Chondrocyte (in vitro differentiated cells): ENCODE measurements at regions not wholly inside any gene's neighbourhood (a gene's known extent, or its start where the extent isn't known, plus 50 kb on each side); places are given as distances from the start of the nearest gene placed in this dataset.

Experiments used
- DNase-seq: peaks from one replicate; pipeline ENCODE4 v3.0.0; 2021; ENCODE audit warnings: mixed read lengths, low spot score
- H3K27ac Mint-ChIP-seq: one replicate; pipeline ENCODE4 v1.8.0; 2021; ENCODE audit warnings: mild to moderate bottlenecking, moderate library complexity, mixed read lengths; ENCODE audit not compliant: unreplicated experiment
- H3K27me3 Mint-ChIP-seq: 2 replicates; pipeline ENCODE4 v1.8.0; 2021; ENCODE audit warnings: low read depth, mixed read lengths
- H3K36me3 Mint-ChIP-seq: 2 replicates; pipeline ENCODE4 v1.8.0; 2021; ENCODE audit warnings: low read depth, mixed read lengths
- H3K4me1 Mint-ChIP-seq: 2 replicates; pipeline ENCODE4 v1.8.0; 2021; ENCODE audit warnings: low read depth, mild to moderate bottlenecking, mixed read lengths
- H3K4me3 Mint-ChIP-seq: one replicate; pipeline ENCODE4 v1.8.0; 2021; ENCODE audit warnings: mild to moderate bottlenecking, moderate library complexity, mixed read lengths; ENCODE audit not compliant: unreplicated experiment
- H3K9me3 Mint-ChIP-seq: 2 replicates; pipeline ENCODE4 v1.8.0; 2021; ENCODE audit warnings: low read depth, mixed read lengths
- CTCF ChIP-seq: fragments of 200-600 bp; sonication (generic); IDR thresholded peaks from 2 replicates; pipeline ENCODE4 v1.5.0; 2021; ENCODE audit warnings: antibody characterized with exemption, mild to moderate bottlenecking, moderate library complexity

- DNase-seq = no peak
- peaks cover 38% of the 10 kb centered on the region for H3K27me3 Mint-ChIP-seq
- peaks cover 2% of the 10 kb centered on the region for H3K36me3 Mint-ChIP-seq
- TF ChIP-seq CTCF = no peak
- no peak overlapping the region for H3K27ac Mint-ChIP-seq
- no peaks in the 10 kb centered on the region for H3K9me3 Mint-ChIP-seq
- no peak overlapping the region for H3K4me3 Mint-ChIP-seq
- H3K4me1 Mint-ChIP-seq = peaks cover 4% of the 10 kb centered on the region
Measured at GRCh38 chr4:106816496-106816895, 219.6 kb downstream of the DKK2 start.

- H3K36me3 Mint-ChIP-seq = no peaks in the 10 kb centered on the region
- no peaks in the 10 kb centered on the region for H3K9me3 Mint-ChIP-seq
- no peaks in the 10 kb centered on the region for H3K4me1 Mint-ChIP-seq
- no peak for TF ChIP-seq CTCF
- no peak overlapping the region for H3K4me3 Mint-ChIP-seq
- H3K27ac Mint-ChIP-seq = no peak overlapping the region
- H3K27me3 Mint-ChIP-seq = peaks cover 12% of the 10 kb centered on the region
- no peak for DNase-seq
Measured at GRCh38 chr4:106810122-106810521, 226.0 kb downstream of the DKK2 start.

GRCh38 chr4:106809076-106809475, 227.0 kb downstream of the DKK2 start:
- H3K36me3 Mint-ChIP-seq = no peaks in the 10 kb centered on the region
- peaks cover 8% of the 10 kb centered on the region for H3K27me3 Mint-ChIP-seq
- no peak for DNase-seq

GRCh38 chr4:106806158-106806797, 229.8 kb downstream of the DKK2 start:
- no peak overlapping the region for H3K27ac Mint-ChIP-seq
- H3K9me3 Mint-ChIP-seq = no peaks in the 10 kb centered on the region
- DNase-seq = no peak
- H3K27me3 Mint-ChIP-seq = peaks cover 3% of the 10 kb centered on the region
- no peak for TF ChIP-seq CTCF
- no peak overlapping the region for H3K4me3 Mint-ChIP-seq
- H3K36me3 Mint-ChIP-seq = no peaks in the 10 kb centered on the region
- H3K4me1 Mint-ChIP-seq = peaks cover 12% of the 10 kb centered on the region

More at GRCh38 chr4:106809076-106809475, 227.0 kb downstream of the DKK2 start:
- Mint-ChIP-seq H3K27ac (no peak overlapping the region), H3K9me3 (no peaks in the 10 kb centered on the region), H3K4me1 (no peaks in the 10 kb centered on the region), H3K4me3 (no peak overlapping the region)
- TF ChIP-seq CTCF = peak; percentile 83

- Mint-ChIP-seq H3K27ac (no peak overlapping the region), H3K9me3 (no peaks in the 10 kb centered on the region), H3K27me3 (peaks cover 19% of the 10 kb centered on the region), H3K4me3 (no peak overlapping the region), H3K4me1 (peaks cover 12% of the 10 kb centered on the region), H3K36me3 (peaks cover 1% of the 10 kb centered on the region)
- DNase-seq = no peak
- no peak for TF ChIP-seq CTCF
Measured at GRCh38 chr4:106803083-106803482, 233.0 kb downstream of the DKK2 start.
